ENCODE measurements at regions not wholly inside any gene's neighbourhood (a gene's known extent, or its start where the extent isn't known, plus 50 kb on each side); places are given as distances from the start of the nearest gene placed in this dataset.

DNA sequence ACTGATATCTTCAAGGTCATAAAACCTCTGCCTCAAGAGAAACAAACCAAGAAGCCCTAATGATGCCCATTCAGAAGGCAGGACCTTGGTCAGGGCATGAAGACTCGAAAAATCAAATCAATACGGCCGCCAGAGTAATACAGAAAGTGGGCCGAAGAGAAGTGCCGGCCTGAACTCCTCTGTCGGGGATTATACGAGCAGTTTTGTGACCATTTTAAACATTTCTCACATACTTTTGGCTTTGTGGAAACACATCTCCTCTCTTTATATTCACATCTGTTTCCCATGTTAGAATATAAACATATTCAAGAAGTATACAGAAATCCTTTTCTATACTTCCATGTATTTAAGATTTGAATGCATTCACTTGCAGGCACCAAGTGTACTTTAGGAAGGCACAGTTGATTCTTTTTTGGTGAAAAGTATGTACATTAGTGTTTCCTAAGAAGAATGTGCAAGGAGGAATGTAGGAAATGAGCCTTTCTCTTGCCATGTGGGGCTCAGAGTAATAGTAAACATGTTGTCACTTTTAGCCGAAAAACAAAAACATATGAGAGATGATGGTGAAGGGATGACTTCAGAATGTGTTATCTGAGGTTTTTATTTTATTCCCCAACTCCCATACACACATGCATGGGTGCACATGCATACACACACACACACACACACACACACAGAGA, 707.9 kb upstream of the ID2 start:
- Mint-ChIP-seq H3K4me3 (no peak overlapping the region), H3K36me3 (ENCODE audit: low read depth) (no peaks in the 10 kb centered on the region), H3K9me3 (no peaks in the 10 kb centered on the region), H3K27ac (no peak overlapping the region), H3K27me3 (ENCODE audit: insufficient read depth) (peaks cover 15% of the 10 kb centered on the region), H3K4me1 (ENCODE audit: low read depth) (no peaks in the 10 kb centered on the region)
- no peak for DNase-seq
- TF ChIP-seq, protein P1, sequence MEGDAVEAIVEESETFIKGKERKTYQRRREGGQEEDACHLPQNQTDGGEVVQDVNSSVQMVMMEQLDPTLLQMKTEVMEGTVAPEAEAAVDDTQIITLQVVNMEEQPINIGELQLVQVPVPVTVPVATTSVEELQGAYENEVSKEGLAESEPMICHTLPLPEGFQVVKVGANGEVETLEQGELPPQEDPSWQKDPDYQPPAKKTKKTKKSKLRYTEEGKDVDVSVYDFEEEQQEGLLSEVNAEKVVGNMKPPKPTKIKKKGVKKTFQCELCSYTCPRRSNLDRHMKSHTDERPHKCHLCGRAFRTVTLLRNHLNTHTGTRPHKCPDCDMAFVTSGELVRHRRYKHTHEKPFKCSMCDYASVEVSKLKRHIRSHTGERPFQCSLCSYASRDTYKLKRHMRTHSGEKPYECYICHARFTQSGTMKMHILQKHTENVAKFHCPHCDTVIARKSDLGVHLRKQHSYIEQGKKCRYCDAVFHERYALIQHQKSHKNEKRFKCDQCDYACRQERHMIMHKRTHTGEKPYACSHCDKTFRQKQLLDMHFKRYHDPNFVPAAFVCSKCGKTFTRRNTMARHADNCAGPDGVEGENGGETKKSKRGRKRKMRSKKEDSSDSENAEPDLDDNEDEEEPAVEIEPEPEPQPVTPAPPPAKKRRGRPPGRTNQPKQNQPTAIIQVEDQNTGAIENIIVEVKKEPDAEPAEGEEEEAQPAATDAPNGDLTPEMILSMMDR (IDR thresholded peaks at IDR 0.05), result no peak

DNA sequence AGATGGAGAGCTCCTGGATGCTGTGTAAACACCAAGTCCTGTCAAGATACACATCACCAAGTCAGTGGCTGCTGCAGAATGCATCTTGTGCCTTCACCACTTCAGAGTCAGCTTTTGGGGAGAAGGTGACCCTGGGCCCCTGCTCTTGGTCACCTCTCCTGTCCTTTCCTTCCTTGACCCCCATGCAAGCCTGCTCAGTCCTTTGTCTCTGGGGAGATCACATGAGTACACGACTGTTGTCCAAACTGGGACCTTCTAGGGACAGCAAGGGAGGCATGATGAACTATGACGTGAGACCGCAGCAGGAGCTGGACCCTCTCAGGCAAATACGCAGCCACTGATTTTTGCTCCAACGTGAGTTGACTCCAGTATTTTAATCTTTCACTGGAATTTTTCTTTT, 706.9 kb upstream of the ID2 start:
- no peak overlapping the region for H3K27ac Mint-ChIP-seq
- TF ChIP-seq, protein P1 (IDR thresholded peaks at IDR 0.05), result no peak
- no peaks in the 10 kb centered on the region for H3K4me1 Mint-ChIP-seq (ENCODE audit: low read depth)
- peaks cover 15% of the 10 kb centered on the region for H3K27me3 Mint-ChIP-seq (ENCODE audit: insufficient read depth)
- no peak for DNase-seq
- no peaks in the 10 kb centered on the region for H3K36me3 Mint-ChIP-seq (ENCODE audit: low read depth)
- H3K4me3 Mint-ChIP-seq, result no peak overlapping the region
- no peaks in the 10 kb centered on the region for H3K9me3 Mint-ChIP-seq

DNA sequence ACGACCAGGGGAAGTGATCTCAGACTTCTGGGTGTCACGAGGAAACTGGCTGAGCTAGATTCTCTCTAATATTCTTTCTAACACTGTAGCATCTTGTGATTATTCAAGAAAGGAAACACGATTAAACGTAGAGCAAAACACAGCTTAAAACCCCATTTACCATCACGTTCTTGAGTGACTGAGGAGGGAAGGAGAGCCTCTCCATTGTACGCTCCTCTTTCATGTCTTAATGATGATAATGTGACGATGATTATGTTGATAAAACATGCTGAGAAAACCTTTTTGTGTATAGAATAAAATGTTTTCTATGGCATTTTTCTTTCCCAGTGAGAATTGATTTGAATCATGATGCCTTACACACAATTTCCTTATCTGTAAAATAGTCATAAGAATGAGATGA, 705.6 kb upstream of the ID2 start:
- no peaks in the 10 kb centered on the region for H3K4me1 Mint-ChIP-seq (ENCODE audit: low read depth)
- peaks cover 13% of the 10 kb centered on the region for H3K27me3 Mint-ChIP-seq (ENCODE audit: insufficient read depth)
- no peak overlapping the region for H3K27ac Mint-ChIP-seq
- no peaks in the 10 kb centered on the region for H3K36me3 Mint-ChIP-seq (ENCODE audit: low read depth)
- H3K4me3 Mint-ChIP-seq, result no peak overlapping the region
- TF ChIP-seq, protein P1 (IDR thresholded peaks at IDR 0.05), result no peak
- no peaks in the 10 kb centered on the region for H3K9me3 Mint-ChIP-seq
- no peak for DNase-seq

DNA sequence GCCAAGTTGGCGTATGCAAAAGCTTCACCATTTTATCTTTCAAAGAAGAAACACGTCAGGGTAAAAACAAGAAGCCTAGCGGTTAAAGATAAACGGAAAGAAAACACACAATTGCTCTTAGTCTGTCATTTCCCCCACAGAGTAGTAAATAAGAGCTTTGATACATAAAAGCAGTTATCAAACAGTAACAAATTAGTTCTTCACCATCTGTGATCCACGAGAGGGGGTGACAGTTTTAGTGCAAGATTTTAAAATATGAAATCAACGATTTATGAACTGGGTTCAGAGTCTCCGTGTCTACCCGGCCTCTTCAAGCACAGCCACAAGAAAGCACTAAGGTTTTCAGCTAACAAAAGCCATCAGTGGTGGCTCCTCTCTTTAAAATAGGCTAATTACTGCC, 703.9 kb upstream of the ID2 start:
- H3K27me3 Mint-ChIP-seq (ENCODE audit: insufficient read depth), result peaks cover 9% of the 10 kb centered on the region
- H3K36me3 Mint-ChIP-seq (ENCODE audit: low read depth), result no peaks in the 10 kb centered on the region
- no peak overlapping the region for H3K27ac Mint-ChIP-seq
- H3K4me1 Mint-ChIP-seq (ENCODE audit: low read depth), result no peaks in the 10 kb centered on the region
- DNase-seq, result no peak
- no peak overlapping the region for H3K4me3 Mint-ChIP-seq
- H3K9me3 Mint-ChIP-seq, result peaks cover 6% of the 10 kb centered on the region; the same call in 1 of the 2 replicates
- TF ChIP-seq, protein P1 (IDR thresholded peaks at IDR 0.05), result no peak

DNA sequence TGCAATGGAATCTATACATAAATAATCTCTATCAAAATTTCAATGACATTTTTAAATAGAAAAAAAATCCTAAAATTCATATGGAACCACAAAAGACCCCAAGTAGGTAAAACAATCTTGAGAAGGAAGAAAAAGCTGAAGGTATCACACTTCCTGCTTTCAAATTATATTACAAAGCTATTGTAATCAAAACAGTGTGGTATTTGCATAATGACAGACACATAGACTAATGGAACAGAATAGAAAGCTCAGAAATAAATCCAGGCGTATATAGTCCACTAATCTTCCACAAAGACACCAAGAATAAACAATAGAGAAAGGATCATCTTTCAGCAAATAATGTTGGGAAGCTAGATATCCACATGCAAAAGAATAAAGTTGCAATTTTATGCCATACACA, 699.8 kb upstream of the ID2 start:
- no peak overlapping the region for H3K27ac Mint-ChIP-seq
- H3K4me3 Mint-ChIP-seq, result no peak overlapping the region
- no peaks in the 10 kb centered on the region for H3K4me1 Mint-ChIP-seq (ENCODE audit: low read depth)
- TF ChIP-seq, protein P1 (IDR thresholded peaks at IDR 0.05), result no peak
- peaks cover 4% of the 10 kb centered on the region; the same call in 1 of the 2 replicates for H3K27me3 Mint-ChIP-seq (ENCODE audit: insufficient read depth)
- no peaks in the 10 kb centered on the region for H3K36me3 Mint-ChIP-seq (ENCODE audit: low read depth)
- DNase-seq, result no peak
- peaks cover 6% of the 10 kb centered on the region; the same call in 1 of the 2 replicates for H3K9me3 Mint-ChIP-seq

Measured in HFFc6 (cell line).